ENCODE measurements at regions not wholly inside any gene's neighbourhood (a gene's known extent, or its start where the extent isn't known, plus 50 kb on each side); places are given as distances from the start of the nearest gene placed in this dataset.

DNA sequence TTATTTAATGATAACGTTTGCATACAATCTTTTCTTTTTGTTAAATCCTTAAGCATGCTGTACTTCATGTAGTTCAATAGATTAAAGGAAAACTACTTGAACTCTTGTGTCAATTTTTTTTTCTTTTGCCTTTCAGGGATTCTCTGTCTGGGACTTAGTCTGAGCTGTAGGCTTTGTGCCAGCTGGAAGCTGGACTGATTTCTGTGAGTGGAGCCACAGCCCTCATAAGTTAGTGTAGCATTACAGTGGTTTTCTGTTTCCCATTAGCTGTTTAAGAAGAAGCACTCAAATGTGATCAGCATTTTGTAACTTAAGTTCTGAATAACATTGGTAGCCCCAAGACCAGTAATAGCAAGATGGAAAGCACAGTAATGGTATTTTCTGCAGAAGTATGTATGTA, 330.6 kb upstream of the MEF2C start:
- TF ChIP-seq, protein P1, sequence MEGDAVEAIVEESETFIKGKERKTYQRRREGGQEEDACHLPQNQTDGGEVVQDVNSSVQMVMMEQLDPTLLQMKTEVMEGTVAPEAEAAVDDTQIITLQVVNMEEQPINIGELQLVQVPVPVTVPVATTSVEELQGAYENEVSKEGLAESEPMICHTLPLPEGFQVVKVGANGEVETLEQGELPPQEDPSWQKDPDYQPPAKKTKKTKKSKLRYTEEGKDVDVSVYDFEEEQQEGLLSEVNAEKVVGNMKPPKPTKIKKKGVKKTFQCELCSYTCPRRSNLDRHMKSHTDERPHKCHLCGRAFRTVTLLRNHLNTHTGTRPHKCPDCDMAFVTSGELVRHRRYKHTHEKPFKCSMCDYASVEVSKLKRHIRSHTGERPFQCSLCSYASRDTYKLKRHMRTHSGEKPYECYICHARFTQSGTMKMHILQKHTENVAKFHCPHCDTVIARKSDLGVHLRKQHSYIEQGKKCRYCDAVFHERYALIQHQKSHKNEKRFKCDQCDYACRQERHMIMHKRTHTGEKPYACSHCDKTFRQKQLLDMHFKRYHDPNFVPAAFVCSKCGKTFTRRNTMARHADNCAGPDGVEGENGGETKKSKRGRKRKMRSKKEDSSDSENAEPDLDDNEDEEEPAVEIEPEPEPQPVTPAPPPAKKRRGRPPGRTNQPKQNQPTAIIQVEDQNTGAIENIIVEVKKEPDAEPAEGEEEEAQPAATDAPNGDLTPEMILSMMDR (IDR thresholded peaks at IDR 0.05), result no peak
- TF ChIP-seq POLR2A (IDR thresholded peaks at IDR 0.05; ENCODE audit: low read depth), result no peak

Measured in esophagus muscularis mucosa (tissue), 3 donors.